ACC112 (cell line): ENCODE measurements at regions not wholly inside any gene's neighbourhood (a gene's known extent, or its start where the extent isn't known, plus 50 kb on each side); places are given as distances from the start of the nearest gene placed in this dataset.
"Not testable (repeated sequence)": the region's sequence is repeated elsewhere in the genome, so short reads cannot be mapped to it uniquely, and the experiment has no call there.

Experiments
- H2AFZ ChIP-seq: fragments of 200-600 bp; sonication (generic); one replicate; pipeline ENCODE4 v1.6.0; 2017; ENCODE audit warnings: antibody characterized with exemption, low read length; ENCODE audit not compliant: unreplicated experiment
- H3K27ac ChIP-seq: fragments of 200-600 bp; sonication (generic); 2 replicates; pipeline ENCODE4 v1.5.1; 2014; ENCODE audit warnings: low read depth, mild to moderate bottlenecking, antibody characterized with exemption, low read length, moderate library complexity
- H3K27me3 ChIP-seq: fragments of 200-600 bp; sonication (generic); 2 replicates; pipeline ENCODE4 v1.6.1; 2014; ENCODE audit warnings: mild to moderate bottlenecking, antibody characterized with exemption, low read length, moderate library complexity, mixed read lengths; ENCODE audit not compliant: insufficient read depth
- H3K36me3 ChIP-seq: fragments of 200-600 bp; sonication (generic); 2 replicates; pipeline ENCODE4 v1.6.1; 2016; ENCODE audit warnings: mild to moderate bottlenecking, antibody characterized with exemption, low read length, moderate library complexity, mixed read lengths; ENCODE audit not compliant: insufficient read depth
- H3K4me1 ChIP-seq: fragments of 200-600 bp; sonication (generic); one replicate; pipeline ENCODE4 v1.6.1; 2016; ENCODE audit warnings: low read length, mixed read lengths; ENCODE audit not compliant: insufficient read depth, unreplicated experiment, control insufficient read depth
- H3K4me3 ChIP-seq: fragments of 200-600 bp; sonication (generic); 2 replicates; pipeline ENCODE4 v1.5.1; 2014; ENCODE audit warnings: mild to moderate bottlenecking, low read depth, low read length
- H3K79me2 ChIP-seq: fragments of 200-600 bp; sonication (generic); one replicate; pipeline ENCODE4 v1.6.0; 2016; ENCODE audit warnings: low read length; ENCODE audit not compliant: control insufficient read depth, unreplicated experiment, insufficient read depth

GRCh38 chr5:44051591-44051990, 337.6 kb downstream of the FGF10 start:
- Histone ChIP-seq H3K4me3 (no peak overlapping the region), H3K4me1 (no peaks in the 10 kb centered on the region), H2AFZ (no peak overlapping the region), H3K36me3 (no peaks in the 10 kb centered on the region), H3K27ac (no peak overlapping the region), H3K79me2 (no peaks in the 10 kb centered on the region), H3K27me3 (no peaks in the 10 kb centered on the region)

GRCh38 chr5:44048276-44048984, 340.8 kb downstream of the FGF10 start:
- H3K27me3 ChIP-seq: no peaks in the 10 kb centered on the region
- no peaks in the 10 kb centered on the region for H3K79me2 ChIP-seq
- no peak overlapping the region for H2AFZ ChIP-seq

GRCh38 chr5:44046619-44047364, 342.4 kb downstream of the FGF10 start:
- Histone ChIP-seq H3K27me3 (no peaks in the 10 kb centered on the region), H3K4me3 (no peak overlapping the region), H3K4me1 (no peaks in the 10 kb centered on the region), H3K27ac (no peak overlapping the region), H3K36me3 (no peaks in the 10 kb centered on the region), H2AFZ (no peak overlapping the region), H3K79me2 (no peaks in the 10 kb centered on the region)

More at GRCh38 chr5:44048276-44048984, 340.8 kb downstream of the FGF10 start:
- Histone ChIP-seq H3K27ac (no peak overlapping the region), H3K4me1 (no peaks in the 10 kb centered on the region), H3K4me3 (no peak overlapping the region), H3K36me3 (no peaks in the 10 kb centered on the region)

GRCh38 chr5:44044549-44044948, 344.7 kb downstream of the FGF10 start:
- not testable (repeated sequence) for H3K27ac ChIP-seq, H3K36me3 ChIP-seq, H2AFZ ChIP-seq, H3K4me1 ChIP-seq, H3K27me3 ChIP-seq, H3K79me2 ChIP-seq, H3K4me3 ChIP-seq

- Histone ChIP-seq H3K27ac (no peak overlapping the region), H2AFZ (no peak overlapping the region), H3K79me2 (no peaks in the 10 kb centered on the region), H3K27me3 (no peaks in the 10 kb centered on the region), H3K4me1 (no peaks in the 10 kb centered on the region), H3K36me3 (no peaks in the 10 kb centered on the region), H3K4me3 (no peak overlapping the region)
Measured at GRCh38 chr5:44028226-44028625, 361.0 kb downstream of the FGF10 start.

- Histone ChIP-seq H3K79me2 (no peaks in the 10 kb centered on the region), H3K4me3 (no peak overlapping the region), H3K27ac (no peak overlapping the region), H3K27me3 (no peaks in the 10 kb centered on the region), H2AFZ (no peak overlapping the region), H3K36me3 (no peaks in the 10 kb centered on the region), H3K4me1 (no peaks in the 10 kb centered on the region)
Measured at GRCh38 chr5:44022622-44023021, 366.6 kb downstream of the FGF10 start.

GRCh38 chr5:44011518-44011917, 377.7 kb downstream of the FGF10 start:
- no peak overlapping the region for H3K27ac ChIP-seq
- H3K79me2 ChIP-seq: no peaks in the 10 kb centered on the region
- H3K4me1 ChIP-seq: no peaks in the 10 kb centered on the region
- no peaks in the 10 kb centered on the region for H3K27me3 ChIP-seq
- H3K4me3 ChIP-seq: no peak overlapping the region
- no peak overlapping the region for H2AFZ ChIP-seq
- H3K36me3 ChIP-seq: no peaks in the 10 kb centered on the region

GRCh38 chr5:44002381-44002901, 386.8 kb downstream of the FGF10 start:
- Histone ChIP-seq H2AFZ (no peak overlapping the region), H3K4me1 (peaks cover 40% of the 10 kb centered on the region), H3K36me3 (no peaks in the 10 kb centered on the region), H3K79me2 (no peaks in the 10 kb centered on the region), H3K4me3 (peak overlapping the region; percentile 27; the same call in 1 of the 2 replicates), H3K27ac (peak overlapping the region; percentile 92), H3K27me3 (no peaks in the 10 kb centered on the region)

GRCh38 chr5:44001675-44002380, 387.4 kb downstream of the FGF10 start:
- no peaks in the 10 kb centered on the region for H3K36me3 ChIP-seq
- peak overlapping the region; percentile 92 for H3K27ac ChIP-seq
- no peak overlapping the region for H2AFZ ChIP-seq
- H3K27me3 ChIP-seq: no peaks in the 10 kb centered on the region
- no peaks in the 10 kb centered on the region for H3K79me2 ChIP-seq
- no peak overlapping the region for H3K4me3 ChIP-seq
- H3K4me1 ChIP-seq: peaks cover 44% of the 10 kb centered on the region

GRCh38 chr5:44001236-44001635, 388.0 kb downstream of the FGF10 start:
- peak overlapping the region; percentile 36 for H3K4me3 ChIP-seq
- peaks cover 44% of the 10 kb centered on the region for H3K4me1 ChIP-seq
- peak overlapping the region; percentile 43 for H2AFZ ChIP-seq
- no peaks in the 10 kb centered on the region for H3K36me3 ChIP-seq
- peak overlapping the region; percentile 92 for H3K27ac ChIP-seq
- no peaks in the 10 kb centered on the region for H3K27me3 ChIP-seq
- H3K79me2 ChIP-seq: no peaks in the 10 kb centered on the region
